NCI-H146 treated with DMSO at 0.1 percent for 48 hours (cell line): ENCODE measurements at regions not wholly inside any gene's neighbourhood (a gene's known extent, or its start where the extent isn't known, plus 50 kb on each side); places are given as distances from the start of the nearest gene placed in this dataset.
"Not testable (repeated sequence)": the region's sequence is repeated elsewhere in the genome, so short reads cannot be mapped to it uniquely, and the experiment has no call there.

ENCODE experiments used
- DNase-seq: peaks from one replicate; lab custom pipeline; 2025; ENCODE audit not compliant: unreplicated experiment; lab: John Stamatoyannopoulos, UW

DNA sequence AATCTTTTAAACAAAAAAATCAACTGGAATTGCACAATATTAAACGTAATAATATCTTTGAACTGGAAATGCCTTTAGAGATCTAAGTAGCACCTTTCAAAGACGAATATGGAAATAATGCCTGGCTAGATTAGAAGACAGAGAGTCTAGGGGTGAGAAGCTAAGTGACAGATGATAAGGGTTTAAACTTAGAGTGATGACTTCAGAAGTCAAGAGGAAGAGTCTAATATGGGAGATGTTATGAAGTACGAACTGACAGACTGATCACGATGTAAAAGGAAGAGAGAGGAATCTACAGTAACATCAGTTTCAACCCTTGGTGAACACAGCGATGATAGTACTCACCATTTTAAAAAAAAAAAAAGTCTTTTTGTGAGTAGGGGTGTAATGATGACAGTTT, 57.9 kb downstream of the HINT1 start:
- DNase-seq = no peak

DNA sequence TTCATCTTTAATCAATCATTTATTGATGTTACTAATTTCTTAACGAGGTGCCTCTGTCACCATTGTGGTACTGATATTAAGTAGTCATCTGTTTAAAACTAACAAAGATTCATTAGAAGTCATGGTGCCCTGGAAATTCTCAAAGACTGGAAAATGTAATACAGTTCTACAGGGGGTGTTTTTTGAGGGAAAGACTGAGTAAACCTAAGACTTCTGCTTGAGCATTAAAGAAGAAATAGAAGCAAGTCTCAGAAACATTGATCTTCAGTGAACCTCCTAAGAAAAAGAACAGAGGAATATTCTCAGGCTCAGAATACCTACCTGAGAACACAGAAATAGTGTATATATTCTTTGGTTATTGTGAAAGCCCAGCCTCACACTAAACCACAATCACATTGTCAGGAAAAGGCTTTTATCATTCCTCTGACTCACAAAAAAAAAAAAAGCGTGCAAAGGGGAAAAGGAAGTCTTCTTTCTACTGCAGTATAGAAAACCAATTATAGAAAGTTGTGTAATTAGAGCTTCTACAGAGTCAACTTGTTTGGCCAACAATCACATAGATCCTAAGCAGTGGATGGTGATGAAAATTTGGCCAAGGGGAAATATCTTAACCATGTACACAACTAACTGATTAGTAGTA, 60.8 kb downstream of the HINT1 start:
- DNase-seq = no peak

DNA sequence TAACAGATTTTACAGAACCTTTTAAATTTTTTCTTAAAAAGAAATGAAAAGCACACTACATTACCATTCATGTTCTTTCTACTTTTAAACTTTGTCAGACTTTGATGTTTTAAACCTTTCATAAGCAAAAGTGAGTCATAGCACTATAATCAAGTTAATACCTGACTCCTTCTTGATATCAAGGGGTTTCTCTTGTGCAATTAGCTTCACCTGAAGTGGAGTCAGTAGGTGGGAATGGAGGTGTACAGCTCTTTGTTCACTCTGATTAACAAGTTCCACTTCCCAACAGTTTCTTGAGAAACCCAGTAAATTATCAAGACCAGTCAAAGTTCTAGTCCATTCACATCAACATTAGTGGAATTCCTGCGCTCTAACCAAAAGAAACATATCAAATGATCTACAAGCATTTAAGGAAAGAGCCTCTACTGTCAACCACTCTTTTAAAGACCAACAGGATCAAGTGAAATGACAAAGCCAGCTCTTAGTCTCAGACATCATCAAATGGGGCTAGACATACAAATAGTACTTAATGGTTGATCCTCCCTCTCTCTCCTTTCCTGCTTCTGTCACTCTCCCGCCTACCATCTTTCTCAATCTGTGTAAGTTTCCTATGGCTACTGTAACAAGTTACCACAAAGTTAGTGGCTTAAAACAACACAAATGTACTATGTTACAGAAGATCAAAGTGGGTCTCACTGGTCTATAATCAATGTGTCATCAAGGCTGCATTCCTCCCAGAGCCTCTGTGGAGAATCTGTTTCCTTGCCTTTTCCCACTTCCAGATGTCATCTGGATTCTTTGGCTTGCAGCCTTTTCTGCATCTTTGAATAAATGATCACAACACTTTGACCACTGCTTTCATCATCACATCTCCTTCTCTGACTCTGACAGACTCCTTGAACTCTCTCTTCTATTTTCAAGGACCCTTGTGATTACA, 68.0 kb downstream of the HINT1 start:
- DNase-seq = no peak

DNA sequence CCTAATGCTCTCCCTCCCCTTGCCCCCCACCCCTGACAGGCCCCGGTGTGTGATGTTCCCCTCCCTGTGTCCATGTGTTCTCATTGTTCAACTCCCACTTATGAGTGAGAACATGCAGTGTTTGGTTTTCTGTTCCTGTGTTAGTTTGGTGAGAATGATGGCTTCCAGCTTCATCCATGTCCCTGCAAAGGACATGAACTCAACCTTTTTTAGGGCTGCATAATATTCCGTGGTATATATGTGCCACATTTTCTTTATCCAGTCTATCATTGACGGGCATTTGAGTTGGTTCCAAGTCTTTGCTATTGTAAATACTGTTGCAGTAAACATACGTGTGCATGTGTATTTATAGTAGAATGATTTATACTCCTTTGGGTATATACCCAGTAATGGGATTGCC, 69.5 kb downstream of the HINT1 start:
- DNase-seq = not testable (repeated sequence)

DNA sequence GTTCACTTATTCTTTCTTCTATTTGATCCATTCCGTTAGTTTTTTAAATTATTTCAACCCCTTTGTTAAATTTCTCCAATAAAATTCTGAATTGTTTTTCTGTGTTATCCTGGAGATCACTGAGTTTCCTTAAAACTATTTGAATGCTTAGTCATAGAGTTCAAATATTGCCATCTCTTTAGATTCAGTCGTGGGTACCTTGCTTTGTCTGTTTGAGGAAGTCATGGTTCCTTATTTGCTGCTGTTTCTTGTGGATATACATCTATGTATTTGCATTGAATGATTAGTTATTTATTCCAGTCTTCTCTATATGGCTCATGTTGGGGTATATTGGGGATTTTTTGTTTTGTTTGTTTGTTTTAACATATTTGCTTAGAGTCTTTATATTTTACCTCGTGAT, 80.6 kb downstream of the HINT1 start:
- DNase-seq = no peak

DNA sequence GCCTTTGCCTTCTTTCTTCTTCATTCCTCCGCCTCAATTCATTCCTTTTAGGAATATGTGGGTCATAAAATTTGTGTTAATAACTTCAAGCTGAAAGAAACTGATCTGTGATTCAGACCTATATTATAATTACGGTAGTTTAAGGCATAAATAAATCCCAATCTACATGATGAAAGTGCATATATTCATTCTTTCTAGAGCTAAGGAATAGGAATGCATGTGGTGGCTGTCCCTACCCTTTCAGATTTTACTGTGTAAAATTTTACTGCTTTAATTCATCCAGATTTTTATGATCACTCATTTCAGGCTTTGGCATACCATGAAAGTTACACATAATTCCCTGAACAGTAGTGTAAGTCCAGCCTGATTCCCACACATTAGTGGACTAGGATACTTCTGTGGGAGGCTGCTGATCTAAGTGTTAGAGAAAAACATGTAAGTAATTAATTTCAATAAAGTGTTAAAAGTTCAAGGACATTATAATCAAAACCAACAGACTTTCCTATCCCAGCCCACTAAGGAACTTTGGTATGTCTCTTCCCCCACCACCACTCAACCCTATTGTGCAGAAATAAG, 83.1 kb downstream of the HINT1 start:
- DNase-seq = no peak

DNA sequence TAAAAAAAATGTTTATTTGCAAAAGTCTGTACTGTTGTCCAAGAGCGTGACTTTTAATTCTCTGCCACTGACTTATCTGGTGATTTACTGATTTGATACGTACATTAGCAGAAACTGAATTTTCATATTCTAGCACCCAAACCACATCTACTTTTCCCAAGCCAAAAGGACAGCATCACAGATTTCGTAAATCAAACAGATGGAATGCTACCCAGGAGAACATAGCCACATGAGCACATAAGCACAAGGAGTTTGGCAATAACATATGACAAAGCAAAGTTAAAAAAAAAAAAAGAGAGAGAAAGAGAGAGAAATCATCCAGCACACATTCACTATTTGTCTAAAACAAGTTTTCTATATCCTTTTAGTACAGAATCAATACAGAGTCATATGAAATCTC, 83.7 kb downstream of the HINT1 start:
- no peak for DNase-seq

DNA sequence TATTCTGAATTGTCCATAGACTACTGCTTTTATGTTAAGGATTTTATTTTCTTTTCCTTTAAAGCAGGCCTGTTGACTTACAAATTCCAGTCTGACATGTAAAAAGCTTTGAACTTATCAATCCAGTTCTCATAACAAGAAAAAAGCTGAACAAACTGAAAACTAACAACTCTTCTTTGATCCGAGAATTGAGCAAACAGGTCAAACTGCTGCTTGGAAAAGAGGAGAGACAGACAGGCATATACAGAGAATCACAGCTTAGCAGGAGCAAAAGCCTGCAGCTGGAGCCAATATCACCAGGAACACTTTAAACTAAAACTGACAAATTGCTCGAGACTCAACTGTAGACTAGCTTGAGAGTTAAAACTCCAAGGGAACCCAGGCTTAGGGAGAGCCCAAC, 85.8 kb downstream of the HINT1 start:
- no peak for DNase-seq

DNA sequence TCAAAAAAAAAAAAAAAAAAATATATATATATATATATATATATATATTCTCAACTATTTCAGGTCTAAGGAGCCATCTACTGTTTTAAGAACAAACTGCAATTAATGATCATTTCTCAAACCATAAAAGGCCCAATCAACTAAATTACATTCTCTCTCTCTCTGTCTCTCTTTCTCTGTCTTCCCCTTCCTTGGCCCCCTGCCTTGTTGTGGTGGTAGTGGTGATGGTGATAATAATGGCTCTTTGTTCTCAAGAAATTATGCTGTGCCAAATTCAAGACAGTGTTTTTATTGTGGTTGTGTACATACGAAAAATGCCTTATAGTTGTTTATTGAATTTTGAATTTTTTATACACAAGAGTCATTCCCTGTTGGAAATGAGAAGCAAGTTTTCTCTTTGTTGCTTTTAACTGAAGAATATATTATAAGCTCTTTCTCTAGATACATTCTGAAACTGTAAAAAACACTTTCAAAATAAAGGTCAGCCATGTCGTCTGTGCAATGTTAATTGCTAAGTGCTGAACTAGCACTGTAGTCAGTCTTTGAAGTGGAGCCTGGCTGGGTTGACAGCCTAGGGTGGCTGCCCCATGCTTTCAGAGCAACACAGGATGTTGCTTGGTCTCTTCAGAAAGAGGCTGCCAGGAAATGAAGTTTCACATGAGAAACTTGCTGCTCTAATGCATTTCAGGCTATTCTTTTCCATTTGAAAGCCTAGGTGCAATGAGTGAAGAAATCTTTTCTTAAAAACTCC, 96.0 kb downstream of the HINT1 start:
- DNase-seq = no peak

DNA sequence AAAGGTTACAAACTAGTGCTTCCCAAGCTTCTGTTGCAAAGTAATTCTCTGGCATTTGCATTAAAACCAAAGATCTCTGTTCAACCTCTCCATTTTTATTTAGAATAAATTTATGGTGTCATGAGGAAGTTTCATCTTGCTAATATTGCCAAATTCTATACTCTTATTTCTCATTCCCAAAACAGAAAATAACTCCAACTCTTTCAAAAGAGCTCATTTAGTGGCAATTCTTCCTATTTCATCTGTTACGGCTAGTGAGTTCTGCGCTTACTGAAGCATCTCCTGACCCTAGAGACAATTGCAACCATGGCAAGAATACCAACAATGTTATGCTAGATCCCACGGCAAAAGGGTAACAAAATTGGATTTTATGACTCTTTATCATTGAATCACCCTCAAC, 97.0 kb downstream of the HINT1 start:
- DNase-seq = no peak

DNA sequence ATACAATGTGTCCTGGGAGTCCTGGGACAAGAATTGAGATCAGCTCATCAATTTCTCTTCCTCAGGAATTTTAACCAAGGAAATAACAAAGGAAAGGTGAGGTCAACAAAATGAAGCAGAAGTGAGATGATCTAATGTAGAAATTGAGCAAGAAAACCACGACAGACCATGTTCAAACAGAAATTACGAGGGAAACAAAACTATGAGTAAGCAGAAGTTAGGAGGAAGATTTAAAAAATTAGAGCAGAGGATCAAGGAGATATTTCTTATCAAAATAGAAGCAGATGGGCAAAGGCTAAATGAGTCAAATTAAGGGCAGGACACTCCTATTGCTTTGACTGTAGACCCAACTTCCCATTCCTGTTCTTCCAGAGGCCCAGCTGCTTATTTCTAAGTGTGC, 97.4 kb downstream of the HINT1 start:
- DNase-seq = no peak

DNA sequence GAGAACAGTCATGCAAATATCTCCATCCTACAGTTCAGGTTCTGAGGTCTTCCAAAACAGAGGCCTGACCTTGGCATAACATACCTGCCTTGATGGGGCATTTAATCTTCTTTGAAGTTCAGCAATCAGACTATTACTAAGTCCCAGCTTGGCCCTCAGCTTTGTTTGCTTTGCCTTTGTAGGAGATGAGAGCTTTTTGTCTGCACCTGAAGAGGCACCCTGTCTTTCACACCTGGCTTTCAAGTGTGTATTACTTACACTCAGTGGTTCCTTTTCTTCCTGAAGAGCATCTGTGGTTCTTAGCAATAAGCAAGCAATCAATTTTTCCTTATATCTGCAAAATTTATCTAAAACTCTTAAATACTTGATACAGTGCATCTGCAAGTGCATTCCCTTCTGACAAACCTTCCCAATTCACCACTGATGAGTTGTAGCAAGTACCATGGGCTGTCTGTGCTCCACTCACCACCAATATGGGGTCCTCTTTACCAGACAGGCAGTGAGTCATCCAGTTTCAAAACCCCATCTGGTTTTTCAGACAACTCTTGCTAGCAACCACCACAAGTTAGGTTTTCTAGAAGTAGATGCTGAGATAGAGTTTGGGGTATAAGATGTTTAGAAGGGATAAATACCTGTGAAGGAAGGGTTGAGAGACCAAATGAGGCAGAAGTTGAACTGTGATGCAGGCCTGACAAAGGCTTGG, 100.2 kb downstream of the HINT1 start:
- no peak for DNase-seq

DNA sequence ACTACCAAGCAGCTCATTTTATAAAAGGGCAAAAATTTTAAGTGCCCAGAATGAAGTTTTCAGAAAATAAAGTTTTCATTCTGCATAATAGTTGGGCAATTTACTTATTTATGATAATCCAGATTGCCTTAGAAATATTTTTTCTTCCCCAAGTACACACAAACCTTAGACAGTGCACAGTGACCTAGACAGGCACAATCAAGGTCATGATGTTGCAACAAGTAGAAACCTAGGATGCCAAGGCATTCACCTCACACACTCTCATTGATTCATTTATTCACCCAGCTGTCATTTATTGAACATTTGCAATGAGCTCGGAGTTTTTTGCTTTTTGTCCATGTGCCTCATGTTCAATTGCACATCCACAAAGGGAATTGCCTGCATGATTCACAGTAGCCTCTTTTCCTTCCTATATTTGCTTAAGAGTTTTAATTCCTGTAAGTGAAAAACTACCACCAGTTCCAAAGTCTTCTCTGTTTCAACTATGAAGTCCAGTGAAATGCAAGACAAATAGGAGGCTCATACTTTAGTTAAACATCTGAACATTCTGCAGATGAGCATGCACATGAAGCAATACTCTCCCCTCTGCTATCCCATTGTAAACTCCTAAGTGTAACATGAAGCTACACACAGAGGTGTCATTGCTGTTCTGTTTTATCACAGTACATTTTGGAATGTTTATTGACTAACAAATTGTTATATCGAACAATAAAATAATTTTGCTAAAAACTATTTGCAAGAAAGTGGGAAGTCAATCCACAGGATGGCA, 122.9 kb downstream of the HINT1 start:
- no peak for DNase-seq

DNA sequence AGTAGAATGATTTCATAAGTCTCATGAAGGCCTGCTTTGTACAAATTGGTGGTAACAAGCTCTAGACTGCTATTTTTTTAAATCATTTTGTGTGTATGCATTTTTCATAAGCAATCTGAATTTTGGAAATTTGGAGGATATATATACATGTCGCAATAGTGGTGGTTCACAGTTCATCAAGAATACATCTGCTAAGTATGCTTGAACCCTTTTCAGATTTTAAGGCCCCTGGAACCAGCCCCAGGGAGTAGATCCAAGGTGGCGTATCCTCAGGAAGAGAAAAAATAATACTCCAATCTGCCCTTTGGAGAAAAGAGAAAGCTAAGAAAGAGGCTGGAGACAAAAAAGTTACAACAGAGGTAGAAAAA, 141.6 kb downstream of the HINT1 start:
- DNase-seq = no peak

DNA sequence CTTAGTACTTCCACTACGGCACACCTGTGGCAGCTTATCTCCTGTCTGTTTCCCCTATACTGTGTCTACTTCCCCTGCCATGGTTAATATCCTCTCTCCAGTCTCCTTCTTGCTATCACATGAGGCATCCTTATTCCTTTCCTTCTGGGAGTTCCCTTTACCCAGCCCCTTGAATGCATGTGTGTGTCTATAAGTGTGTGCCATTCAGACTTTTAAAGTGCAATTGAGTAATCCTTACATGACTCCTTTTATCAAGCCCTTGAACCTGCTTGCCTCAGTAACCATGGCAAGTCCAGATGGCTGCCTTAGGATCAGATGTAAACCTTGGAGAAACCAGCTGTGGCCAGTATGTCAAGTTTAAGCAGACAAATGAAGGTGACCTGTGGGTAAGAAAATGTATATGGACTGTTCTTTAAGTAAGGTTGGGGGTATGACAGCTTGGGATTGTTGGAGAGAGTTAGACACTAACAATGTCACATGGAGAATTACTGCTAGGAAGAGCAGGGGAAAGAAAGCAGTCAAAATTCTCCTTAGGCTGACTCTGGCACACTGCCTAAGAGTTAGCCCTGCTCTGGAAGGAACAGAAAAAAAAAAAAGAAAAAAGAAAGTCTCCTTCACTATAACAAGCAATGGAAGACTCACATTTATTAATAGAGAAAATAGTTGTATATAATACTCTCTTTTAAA, 142.1 kb downstream of the HINT1 start:
- DNase-seq = no peak

DNA sequence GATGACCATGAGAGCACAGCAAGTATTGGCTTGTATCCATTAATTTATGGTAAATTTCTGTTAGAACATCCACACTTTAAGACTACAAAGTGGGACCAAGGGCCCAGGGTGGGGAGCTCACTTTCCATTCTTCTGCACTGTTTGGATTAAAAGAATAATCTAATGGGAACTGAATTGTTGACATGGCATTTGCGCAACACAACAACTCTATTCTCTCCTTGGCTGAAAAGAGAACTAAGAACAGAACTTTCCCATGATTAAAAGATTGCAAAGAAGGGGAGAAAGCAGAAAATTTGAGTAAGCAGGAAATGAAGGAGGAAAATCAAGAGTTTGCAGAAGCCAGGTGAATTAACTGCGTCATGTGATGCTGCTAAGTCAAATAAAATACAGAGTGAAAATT, 143.4 kb downstream of the HINT1 start:
- DNase-seq = no peak

DNA sequence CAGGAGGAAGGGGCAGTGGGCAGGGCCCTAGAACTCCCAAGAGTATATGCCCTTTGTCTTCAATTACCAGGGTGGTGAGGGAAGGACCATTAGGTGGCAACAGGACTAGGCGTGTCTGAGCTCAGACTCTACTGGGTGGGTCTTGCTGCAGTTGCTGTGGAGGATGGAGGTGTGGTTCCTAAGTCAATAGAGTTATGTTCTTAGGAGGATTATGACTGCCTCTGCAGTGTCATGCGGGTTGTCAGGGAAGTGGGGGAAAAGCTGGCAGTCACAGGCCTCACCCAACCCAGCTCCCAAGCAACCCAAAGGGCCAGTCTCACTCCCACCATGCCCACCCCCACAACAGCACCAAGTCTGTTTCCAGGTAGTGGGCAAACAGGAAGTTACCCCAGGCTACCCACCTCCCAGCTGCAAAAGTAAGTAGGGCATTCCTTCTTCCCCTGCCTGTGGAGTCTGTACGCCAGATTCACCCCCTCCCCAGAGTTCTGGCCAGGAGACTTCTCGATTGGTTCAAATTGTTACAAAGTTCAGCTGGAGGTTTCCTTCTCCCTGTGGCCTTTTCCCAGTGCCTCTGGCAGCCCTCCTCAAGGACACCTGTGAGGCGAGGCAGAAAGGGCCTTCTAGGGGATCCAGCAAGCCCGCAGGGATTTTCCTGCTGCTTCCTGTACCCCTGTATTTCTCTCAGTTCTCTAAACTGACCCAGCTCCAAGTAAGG, 145.3 kb downstream of the HINT1 start:
- DNase-seq = no peak

DNA sequence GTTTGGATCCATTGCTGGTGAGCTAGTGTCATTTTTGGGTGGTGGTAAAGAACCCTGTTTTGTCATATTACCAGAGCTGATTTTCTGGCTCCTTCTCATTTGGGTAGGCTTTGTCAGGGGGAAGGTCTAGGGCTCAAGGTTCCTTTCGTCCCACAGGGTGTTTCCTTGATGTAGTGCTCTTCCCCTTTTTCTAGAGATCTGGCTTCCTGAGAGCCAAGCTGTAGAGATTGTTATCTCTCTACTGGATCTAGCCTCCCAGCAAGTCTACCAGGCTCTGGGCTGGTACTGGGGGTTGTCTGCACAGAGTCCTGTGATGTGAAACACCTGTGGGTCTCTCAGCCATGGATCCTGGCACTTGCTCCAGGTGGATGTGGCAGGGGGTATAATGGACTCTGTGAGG, 145.9 kb downstream of the HINT1 start:
- no peak for DNase-seq

DNA sequence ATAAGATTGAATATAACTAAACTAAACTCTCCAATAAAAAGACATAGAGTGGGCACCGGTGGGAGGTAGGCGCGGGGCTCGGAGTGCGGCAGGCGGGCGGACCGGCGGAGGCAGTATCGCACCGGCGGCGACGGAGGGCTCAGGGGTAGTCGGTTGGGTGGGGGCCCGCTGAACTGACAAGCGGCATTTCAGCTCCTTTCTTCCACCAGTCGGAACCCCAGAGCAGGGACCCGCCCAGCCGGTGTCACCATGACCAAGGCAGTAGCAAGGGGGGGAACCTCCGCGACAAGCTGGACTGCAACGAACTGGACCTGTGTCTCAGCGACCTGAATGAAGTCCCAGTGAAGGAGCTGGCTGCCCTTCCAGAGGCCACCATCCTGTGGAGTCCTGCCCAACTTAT, 156.7 kb downstream of the HINT1 start:
- DNase-seq = no peak
